ENCODE measurements at regions not wholly inside any gene's neighbourhood (a gene's known extent, or its start where the extent isn't known, plus 50 kb on each side); places are given as distances from the start of the nearest gene placed in this dataset.

DNA sequence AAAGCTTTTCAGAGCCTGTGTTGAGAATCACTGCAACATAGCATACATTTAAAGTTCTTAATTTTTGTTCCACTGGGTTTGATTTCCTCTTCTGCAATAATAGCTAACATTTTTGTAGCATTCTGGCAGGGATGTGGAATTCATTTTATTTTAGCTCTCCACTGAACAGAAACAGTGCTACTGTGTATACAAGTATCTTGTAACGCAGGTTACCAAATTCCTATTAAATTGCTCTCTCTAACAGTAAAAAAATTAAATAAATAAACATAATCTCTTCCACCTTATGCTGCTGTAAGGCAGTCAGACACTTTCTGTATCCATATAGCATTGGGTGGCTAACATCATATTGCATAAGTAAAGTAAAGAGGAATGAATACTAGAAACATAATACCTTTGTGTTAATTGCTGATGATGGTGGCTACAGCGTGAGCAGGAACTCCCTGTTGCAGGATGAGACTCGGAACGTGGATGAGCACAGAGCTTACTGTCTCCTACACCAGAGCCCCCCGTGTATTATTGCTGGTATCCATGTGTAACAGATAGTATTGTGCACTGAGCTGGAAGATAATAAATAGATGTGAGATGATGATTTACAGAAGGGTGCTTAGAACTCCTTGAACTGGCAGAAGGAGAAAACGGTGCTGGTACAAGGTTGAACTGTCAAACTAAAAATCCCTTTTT, 276.9 kb upstream of the SNX7 start:
- no peak for DNase-seq (ENCODE audit: low read depth)

DNA sequence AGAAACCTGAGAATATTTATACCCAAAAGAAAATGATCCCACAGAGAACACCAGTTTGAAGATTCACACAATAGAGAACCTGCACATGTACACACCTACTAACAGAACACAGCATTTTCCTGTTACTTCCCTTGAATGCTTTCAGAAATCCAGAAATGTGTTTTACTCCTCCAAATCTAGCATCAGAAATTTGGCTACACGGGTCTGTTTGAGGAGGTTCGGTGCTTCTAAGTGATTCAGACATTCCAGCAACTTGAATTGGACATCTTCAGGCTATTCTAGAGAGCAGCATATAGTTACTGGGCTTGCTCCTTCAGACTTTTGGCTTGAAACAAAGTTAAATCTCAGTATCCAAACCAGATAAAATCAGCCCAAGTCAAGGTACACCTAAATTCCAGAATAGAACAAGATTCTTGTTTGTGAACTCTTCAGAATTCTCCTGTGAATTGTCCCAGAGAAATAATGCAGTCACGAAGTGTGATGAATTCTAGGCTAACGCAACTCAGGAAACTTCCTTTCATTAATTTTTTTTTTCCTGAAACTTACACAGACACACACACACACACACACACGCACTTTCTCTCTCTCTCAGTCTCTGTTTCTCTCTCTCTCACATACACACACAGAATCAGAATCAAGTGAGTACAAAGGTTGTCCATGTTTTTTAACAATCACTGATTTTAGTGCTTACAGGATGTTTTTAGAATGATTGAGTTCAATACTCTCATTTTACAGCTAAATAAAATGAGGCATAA, 278.4 kb upstream of the SNX7 start:
- no peak for DNase-seq (ENCODE audit: low read depth)

GRCh38 chr1:98382586-98382985, 278.9 kb upstream of the SNX7 start:
- DNase-seq (ENCODE audit: low read depth), result no peak

- DNase-seq (ENCODE audit: low read depth), result no peak
These were observed 287.4 kb upstream of the SNX7 start for GRCh38 chr1:98374098-98374497.

DNA sequence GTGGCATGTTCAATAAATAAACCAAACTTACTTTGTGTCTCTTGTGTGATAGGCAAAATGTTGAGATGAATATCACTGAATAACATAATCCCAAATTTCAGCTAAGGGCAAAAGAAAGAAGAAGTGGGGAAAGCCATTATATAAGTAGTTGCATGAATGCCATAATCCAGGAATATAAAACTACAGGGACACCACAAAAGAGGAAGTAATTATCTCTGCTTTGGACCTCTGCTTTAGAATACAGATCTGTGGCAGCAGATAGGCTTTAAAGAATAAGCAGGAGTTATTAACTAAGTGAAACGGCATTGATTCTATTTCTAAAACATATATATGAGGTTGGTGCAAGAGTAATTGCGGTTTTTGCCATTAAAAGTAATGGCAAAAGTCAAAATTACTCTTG, 288.5 kb upstream of the SNX7 start:
- DNase-seq (ENCODE audit: low read depth), result no peak

DNA sequence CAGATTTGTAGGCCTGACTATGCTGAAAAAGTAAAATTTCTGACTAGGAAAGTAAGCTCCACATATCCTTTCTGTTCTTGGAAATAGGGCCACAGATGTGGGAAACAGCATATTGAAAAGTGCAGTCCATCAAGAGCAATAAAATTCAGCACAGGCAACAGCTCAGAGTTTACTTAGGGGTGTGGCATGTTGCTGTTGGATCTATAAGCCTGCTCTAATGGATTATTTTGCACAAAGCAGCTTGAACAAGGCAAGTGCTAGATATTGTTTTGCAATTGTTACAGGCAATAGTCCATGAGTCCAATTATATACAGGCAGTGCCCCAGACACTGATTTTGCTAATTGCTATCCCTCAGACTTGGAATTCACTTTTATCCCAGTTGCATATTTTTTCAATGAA, 289.8 kb upstream of the SNX7 start:
- no peak for DNase-seq (ENCODE audit: low read depth)

GRCh38 chr1:98369463-98369862, 292.1 kb upstream of the SNX7 start:
- no peak for DNase-seq (ENCODE audit: low read depth)

GRCh38 chr1:98368995-98369394, 292.5 kb upstream of the SNX7 start:
- DNase-seq (ENCODE audit: low read depth), result no peak

GRCh38 chr1:98367426-98367825, 294.1 kb upstream of the SNX7 start:
- no peak for DNase-seq (ENCODE audit: low read depth)

DNA sequence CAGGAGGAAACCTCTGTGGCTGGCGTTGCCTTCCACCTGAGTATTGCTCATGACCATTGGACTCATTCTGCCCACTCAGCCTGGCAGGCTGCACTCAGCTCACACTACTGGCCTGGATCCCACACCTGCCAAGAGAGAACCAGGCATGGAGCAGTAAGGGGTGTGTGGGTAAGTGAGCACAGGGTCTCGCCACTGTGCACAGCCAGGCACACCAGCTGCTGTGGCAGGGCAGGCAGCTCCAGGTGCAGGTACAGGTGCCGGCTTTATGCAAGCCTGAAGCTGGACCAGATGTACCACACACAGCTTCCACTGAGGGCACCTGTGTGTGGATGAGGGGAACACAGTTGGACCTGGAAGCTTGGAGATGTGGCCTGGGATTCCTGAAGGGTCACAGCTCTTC, 295.2 kb upstream of the SNX7 start:
- DNase-seq (ENCODE audit: low read depth), result no peak

DNA sequence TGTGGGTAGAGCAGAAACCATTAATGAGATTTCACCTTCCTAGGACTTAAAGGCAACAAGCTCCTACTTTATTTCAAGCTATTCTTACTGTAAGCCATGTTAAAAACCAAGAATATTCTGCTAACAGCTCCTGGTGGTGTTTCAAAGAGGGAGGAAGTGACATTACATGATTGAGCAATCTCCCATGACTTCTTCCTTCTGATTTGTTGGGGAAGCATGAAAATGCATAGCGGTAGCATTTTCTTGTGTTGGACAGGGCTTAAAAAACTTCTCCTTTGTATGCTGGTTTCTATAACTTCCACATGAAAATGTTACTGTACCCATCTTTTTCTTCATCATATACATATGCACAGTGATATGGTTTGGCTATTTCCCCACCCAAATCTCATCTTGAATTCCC, 297.0 kb upstream of the SNX7 start:
- no peak for DNase-seq (ENCODE audit: low read depth)

- DNase-seq (ENCODE audit: low read depth), result no peak
These were observed 300.7 kb upstream of the SNX7 start for GRCh38 chr1:98360864-98361263.

- DNase-seq (ENCODE audit: low read depth), result peak; percentile 60
These were observed 305.7 kb upstream of the SNX7 start for GRCh38 chr1:98355656-98356383.

DNA sequence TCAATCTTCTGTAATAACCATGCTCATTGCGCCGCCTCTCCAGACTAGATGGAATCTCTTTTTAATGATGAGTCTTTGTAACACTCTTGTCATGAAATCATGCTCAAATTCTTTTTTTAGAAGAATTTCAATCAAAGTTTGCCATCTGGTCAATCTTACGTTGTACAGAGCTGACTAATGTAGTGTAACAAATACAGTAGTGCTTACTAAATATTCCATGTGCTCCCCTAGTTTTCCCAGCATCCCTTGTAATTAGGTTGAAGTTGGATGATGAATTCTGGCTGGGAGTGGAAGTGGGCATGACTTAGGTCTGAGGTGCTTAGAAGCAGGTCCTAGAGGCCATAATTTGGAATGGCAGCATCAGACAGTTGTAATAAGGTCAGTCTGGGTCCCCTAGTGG, 309.1 kb upstream of the SNX7 start:
- DNase-seq (ENCODE audit: low read depth), result no peak

- DNase-seq (ENCODE audit: low read depth), result peak; percentile 3
These were observed 310.0 kb upstream of the SNX7 start for GRCh38 chr1:98351561-98351960.

DNA sequence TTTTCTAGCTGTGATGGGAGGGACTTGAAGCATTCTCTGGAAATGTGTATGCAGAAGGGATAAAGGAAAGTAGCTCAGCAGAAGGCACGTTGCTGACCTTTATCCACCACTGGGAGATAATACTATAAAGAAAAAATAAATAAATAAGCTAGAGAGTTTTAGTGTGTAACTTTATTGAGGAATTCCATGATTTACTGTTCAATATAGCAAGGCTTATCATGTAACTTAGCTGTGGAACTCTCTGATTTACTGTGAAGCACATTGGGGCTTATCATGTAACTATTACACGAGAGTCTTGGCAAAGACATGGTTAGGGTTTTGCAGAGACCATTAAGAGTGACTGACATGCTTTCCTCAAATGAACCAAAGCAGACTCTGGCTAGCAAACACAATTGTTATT, 316.1 kb upstream of the SNX7 start:
- DNase-seq (ENCODE audit: low read depth), result no peak

DNA sequence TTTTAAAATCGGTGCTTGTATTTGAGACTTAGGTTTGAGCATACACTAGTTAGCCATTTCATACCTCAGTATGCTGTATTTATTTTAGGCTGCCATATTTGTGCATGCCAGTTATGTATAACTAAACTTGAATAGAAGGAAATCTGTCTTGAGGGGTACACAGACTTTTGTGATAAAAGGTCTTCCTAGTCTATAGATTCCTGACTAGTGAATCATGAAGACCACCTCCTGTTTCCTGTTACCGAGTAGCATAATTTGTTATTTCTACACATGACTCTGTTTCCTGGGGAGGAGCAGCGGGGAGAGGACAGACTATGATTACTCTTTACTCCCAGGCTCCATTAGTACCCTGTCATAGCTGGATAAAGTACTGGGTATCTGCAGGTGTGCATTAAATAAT, 316.8 kb upstream of the SNX7 start:
- DNase-seq (ENCODE audit: low read depth), result peak; percentile 77

DNA sequence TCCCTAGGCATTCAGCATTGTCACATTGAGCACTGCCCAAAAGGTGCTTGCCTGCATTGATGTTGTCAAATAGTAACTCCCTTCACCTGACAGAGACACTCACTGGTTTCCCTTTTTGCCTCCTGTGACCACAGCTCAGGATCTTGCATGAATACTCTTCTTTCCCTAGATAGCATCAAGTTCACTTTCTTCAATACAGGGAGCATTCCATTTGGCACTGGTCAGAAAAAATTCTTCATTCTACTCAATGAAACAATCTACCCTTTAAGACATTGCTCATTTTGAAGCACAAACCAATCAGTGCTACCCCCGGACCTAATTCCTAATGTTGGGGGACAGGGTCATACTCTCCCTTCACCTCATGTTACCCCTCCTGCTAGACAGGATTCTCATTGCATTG, 319.0 kb upstream of the SNX7 start:
- DNase-seq (ENCODE audit: low read depth), result peak; percentile 17

- DNase-seq (ENCODE audit: low read depth), result no peak
These were observed 321.0 kb upstream of the SNX7 start for GRCh38 chr1:98340511-98340910.

DNA sequence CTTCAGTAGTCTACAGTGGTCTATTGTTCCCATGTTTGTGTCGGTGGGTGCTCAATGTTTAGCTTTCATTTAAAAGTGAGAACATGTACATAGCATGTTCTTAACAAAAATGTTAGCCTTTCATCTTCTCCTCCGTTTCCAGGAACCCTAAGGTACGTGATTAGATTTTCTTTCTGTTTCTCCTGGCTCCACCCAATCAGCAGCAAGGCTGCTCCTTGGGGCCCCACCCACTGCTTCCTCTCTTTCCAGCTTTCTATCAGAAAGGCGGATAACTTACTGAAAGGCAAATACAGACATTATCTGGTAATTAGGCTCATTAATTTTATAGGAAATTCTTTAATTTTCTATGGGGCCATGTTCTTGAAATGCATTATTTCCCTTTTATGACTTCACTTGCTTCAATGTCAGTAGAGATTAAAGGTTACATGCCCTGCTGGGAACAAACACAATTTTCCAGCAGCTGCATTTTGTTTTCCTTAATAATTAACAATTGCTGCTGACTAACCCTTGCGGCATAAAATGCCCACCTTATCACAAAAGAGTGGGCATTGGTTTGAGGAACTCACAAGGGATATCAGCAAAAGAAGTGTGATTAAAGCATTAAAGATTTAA, 324.9 kb upstream of the SNX7 start:
- DNase-seq (ENCODE audit: low read depth), result no peak

DNA sequence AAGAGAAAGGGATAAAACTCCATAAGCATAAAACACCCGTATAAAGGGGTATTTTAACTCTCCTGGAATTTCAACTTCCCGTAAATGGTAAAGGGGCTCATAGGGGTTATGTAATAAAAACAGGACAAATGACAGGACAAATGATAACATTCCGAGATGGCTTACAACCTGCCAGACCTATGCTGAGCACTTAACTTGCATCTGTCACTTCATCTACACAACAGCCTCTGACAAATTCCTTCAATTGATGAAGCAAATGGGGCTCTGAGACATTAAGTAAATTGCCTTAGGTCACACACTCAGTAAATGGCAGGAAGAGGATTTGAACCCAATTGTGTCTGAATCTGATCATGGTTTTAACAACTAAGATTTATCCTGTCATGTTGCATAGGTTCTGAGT, 327.6 kb upstream of the SNX7 start:
- DNase-seq (ENCODE audit: low read depth), result no peak

DNA sequence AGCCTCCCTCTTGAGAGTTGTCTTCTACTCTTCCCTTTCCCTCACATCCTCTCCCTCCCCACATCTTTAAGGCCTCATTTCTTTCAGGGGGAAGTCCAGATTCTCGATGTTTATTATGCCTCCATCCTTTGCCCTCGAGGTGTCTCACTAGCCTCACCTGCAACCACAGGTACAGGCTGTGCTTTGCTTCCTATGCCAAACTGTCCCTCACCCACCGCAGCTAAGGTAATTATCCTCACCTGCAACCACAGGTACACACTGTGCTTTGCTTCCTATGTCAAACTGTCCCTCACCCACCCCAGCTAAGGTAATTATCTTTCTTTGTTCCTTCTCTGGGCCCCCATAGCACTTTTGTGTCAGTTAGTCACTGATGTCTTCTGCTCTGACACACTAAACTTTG, 328.1 kb upstream of the SNX7 start:
- no peak for DNase-seq (ENCODE audit: low read depth)
